GM20431 (cell line): ENCODE measurements at regions not wholly inside any gene's neighbourhood (a gene's known extent, or its start where the extent isn't known, plus 50 kb on each side); places are given as distances from the start of the nearest gene placed in this dataset.

Source experiments
- in situ Hi-C: fragments of 300-500 bp; cut with MseI, MboI; formaldehyde crosslinking; loops from one replicate; pipeline ENCODE4 v1.15.0; 2020; ENCODE audit warnings: low sequenced_read_pairs; ENCODE audit not compliant: unreplicated experiment

- in situ Hi-C loops: no loop called here
Observed at GRCh38 chr6:40806256-40806864, 219.2 kb upstream of the LRFN2 start.

GRCh38 chr6:40805336-40805735 is 218.2 kb upstream of the LRFN2 start:
- in situ Hi-C loops: no loop called here

- in situ Hi-C loops: no loop called here
Observed at GRCh38 chr6:40804905-40805304, 217.7 kb upstream of the LRFN2 start.

- in situ Hi-C loops: no loop called here
Observed at GRCh38 chr6:40803897-40804702, 216.9 kb upstream of the LRFN2 start.

- in situ Hi-C loops: no loop called here
Observed at GRCh38 chr6:40802481-40802880, 215.3 kb upstream of the LRFN2 start.

GRCh38 chr6:40799296-40800140 is 212.4 kb upstream of the LRFN2 start:
- in situ Hi-C loops: no loop called here

GRCh38 chr6:40798069-40798770 is 211.1 kb upstream of the LRFN2 start:
- in situ Hi-C loops: no loop called here

GRCh38 chr6:40796260-40797221 is 209.4 kb upstream of the LRFN2 start:
- in situ Hi-C loops: no loop called here

GRCh38 chr6:40794586-40794985 is 207.4 kb upstream of the LRFN2 start:
- in situ Hi-C loops: no loop called here

- in situ Hi-C loops: no loop called here
Observed at GRCh38 chr6:40792183-40792582, 205.0 kb upstream of the LRFN2 start.

- in situ Hi-C loops: no loop called here
Observed at GRCh38 chr6:40791004-40791403, 203.8 kb upstream of the LRFN2 start.

- in situ Hi-C loops: no loop called here
Observed at GRCh38 chr6:40788661-40789655, 201.8 kb upstream of the LRFN2 start.

- in situ Hi-C loops: no loop called here
Observed at GRCh38 chr6:40782355-40782754, 195.2 kb upstream of the LRFN2 start.

- in situ Hi-C loops: no loop called here
Observed at GRCh38 chr6:40780637-40781036, 193.5 kb upstream of the LRFN2 start.

GRCh38 chr6:40779409-40779808 is 192.2 kb upstream of the LRFN2 start:
- in situ Hi-C loops: no loop called here

- in situ Hi-C loops: no loop called here
Observed at GRCh38 chr6:40778918-40779317, 191.8 kb upstream of the LRFN2 start.

- in situ Hi-C loops: no loop called here
Observed at GRCh38 chr6:40778196-40778595, 191.0 kb upstream of the LRFN2 start.

- in situ Hi-C loops: no loop called here
Observed at GRCh38 chr6:40774932-40775331, 187.8 kb upstream of the LRFN2 start.
